IMR-90 (cell line): ENCODE measurements at regions not wholly inside any gene's neighbourhood (a gene's known extent, or its start where the extent isn't known, plus 50 kb on each side); places are given as distances from the start of the nearest gene placed in this dataset.

Source experiments
- ATAC-seq: fragments of 200-7000 bp; cut with Tn5 transposase; 2 replicates; pipeline ENCODE4 v1.9.1; 2020; ENCODE audit warnings: low read depth, mild to moderate bottlenecking, moderate library complexity
- BruUV-seq: library from RNA; stranded (reverse); fragments of 400-500 nt; replicated peaks from 2 replicates; lab custom pipeline; 2021; lab: Mats Ljungman, UMichigan
- CTCF ChIA-PET: fragments of 300-600 bp; formaldehyde crosslinking; extraction: SDS; loops from one replicate; lab custom pipeline; 2021; ENCODE audit warnings: antibody characterized with exemption; lab: Yijun Ruan, JAX
- POLR2A ChIA-PET: fragments of 300-600 bp; sonication (Branson Sonifier 250); formaldehyde crosslinking; loops from one replicate; lab custom pipeline; 2022; ENCODE audit warnings: antibody characterized with exemption; ENCODE audit not compliant: unreplicated experiment; lab: Charles Lee
- DNase-seq: peaks from one replicate; pipeline ENCODE4 v3.0.0; 2013
- H2AFZ ChIP-seq: replicated peaks from 2 replicates; pipeline ENCODE3; 2013; ENCODE audit warnings: low read length, mild to moderate bottlenecking; ENCODE audit not compliant: poor library complexity
- H2AK5ac ChIP-seq: 2 replicates; pipeline ENCODE4 v1.6.1; 2013; ENCODE audit warnings: low read depth, low read length, inconsistent platforms
- H2AK9ac ChIP-seq: replicated peaks from 2 replicates; pipeline ENCODE3; 2013; ENCODE audit warnings: mild to moderate bottlenecking, low read depth, low read length, moderate library complexity; ENCODE audit not compliant: poor library complexity
- H2BK120ac ChIP-seq: 2 replicates; pipeline ENCODE4 v1.6.1; 2013; ENCODE audit warnings: low read depth, low read length, inconsistent platforms
- H2BK15ac ChIP-seq: 3 replicates; pipeline ENCODE4 v1.6.1; 2013; ENCODE audit warnings: low read depth, low read length, inconsistent platforms
- H2BK20ac ChIP-seq: 2 replicates; pipeline ENCODE4 v1.6.1; 2013; ENCODE audit warnings: low read depth, mild to moderate bottlenecking, inconsistent platforms, low read length, moderate library complexity
- H2BK5ac ChIP-seq: 2 replicates; pipeline ENCODE4 v1.6.1; 2013; ENCODE audit warnings: mild to moderate bottlenecking, low read depth, low read length, inconsistent platforms; ENCODE audit not compliant: poor library complexity, severe bottlenecking
- H3K14ac ChIP-seq: replicated peaks from 2 replicates; pipeline ENCODE4 v1.6.1; 2013; ENCODE audit warnings: low read depth, low read length, inconsistent platforms
- H3K18ac ChIP-seq: 2 replicates; pipeline ENCODE4 v1.6.1; 2013; ENCODE audit warnings: low read depth, low read length, control low read depth
- H3K23ac ChIP-seq: 2 replicates; pipeline ENCODE4 v1.6.1; 2013; ENCODE audit warnings: low read depth, low read length, inconsistent platforms
- H3K27ac ChIP-seq: 2 replicates; pipeline ENCODE4 v1.5.1; 2013; ENCODE audit warnings: mild to moderate bottlenecking, control low read depth, low read length; ENCODE audit not compliant: insufficient read depth
- H3K27me3 ChIP-seq: 2 replicates; pipeline ENCODE4 v1.6.1; 2013; ENCODE audit warnings: low read length; ENCODE audit not compliant: control insufficient read depth, insufficient read depth
- H3K36me3 ChIP-seq: 2 replicates; pipeline ENCODE4 v1.6.1; 2013; ENCODE audit warnings: low read length, mixed read lengths; ENCODE audit not compliant: control insufficient read depth, insufficient read depth
- H3K4ac ChIP-seq: 2 replicates; pipeline ENCODE4 v1.6.1; 2013; ENCODE audit warnings: low read depth, low read length, inconsistent platforms
- H3K4me1 ChIP-seq: 2 replicates; pipeline ENCODE4 v1.6.1; 2013; ENCODE audit warnings: low read length, mixed read lengths; ENCODE audit not compliant: control insufficient read depth, insufficient read depth
- H3K4me2 ChIP-seq: 2 replicates; pipeline ENCODE4 v1.6.1; 2013; ENCODE audit warnings: low read depth, mild to moderate bottlenecking, control low read depth, low read length, moderate library complexity
- H3K4me3 ChIP-seq: 2 replicates; pipeline ENCODE4 v1.5.1; 2013; ENCODE audit warnings: low read depth, mild to moderate bottlenecking, control low read depth, low read length, moderate library complexity; ENCODE audit not compliant: insufficient read depth
- H3K56ac ChIP-seq: 2 replicates; pipeline ENCODE4 v1.6.1; 2013; ENCODE audit warnings: low read length, inconsistent platforms; ENCODE audit not compliant: insufficient read depth; ENCODE audit errors: extremely low read depth
- H3K79me1 ChIP-seq, 2 experiments: 2 replicates each; pipeline ENCODE4 v1.6.1; 2013; ENCODE audit warnings: low read length in 2 of 2, inconsistent platforms in 1 of 2, low read depth in 1 of 2
- H3K9ac ChIP-seq: 2 replicates; pipeline ENCODE4 v1.6.1; 2013; ENCODE audit warnings: low read depth, low read length, control low read depth
- H3K9me1 ChIP-seq: 2 replicates; pipeline ENCODE4 v1.6.1; 2013; ENCODE audit warnings: low read length, inconsistent platforms; ENCODE audit not compliant: insufficient read depth
- H3K9me3 ChIP-seq: 2 replicates; pipeline ENCODE4 v1.6.1; 2013; ENCODE audit warnings: low read length; ENCODE audit not compliant: control insufficient read depth, insufficient read depth
- H4K20me1 ChIP-seq: 2 replicates; pipeline ENCODE4 v1.6.1; 2013; ENCODE audit warnings: low read length, inconsistent platforms; ENCODE audit not compliant: insufficient read depth
- H4K5ac ChIP-seq: 2 replicates; pipeline ENCODE4 v1.6.1; 2013; ENCODE audit warnings: mild to moderate bottlenecking, low read depth, low read length, control low read depth
- H4K8ac ChIP-seq, 2 experiments: 2 replicates each; pipeline ENCODE4 v1.6.1; 2013; ENCODE audit warnings: low read depth in 2 of 2, low read length in 2 of 2, control low read depth in 1 of 2, inconsistent platforms in 1 of 2
- H4K91ac ChIP-seq: 2 replicates; pipeline ENCODE4 v1.6.1; 2013; ENCODE audit warnings: low read depth, low read length, inconsistent platforms; ENCODE audit not compliant: insufficient read depth
- MAZ ChIP-seq: IDR thresholded peaks from 2 replicates; pipeline ENCODE4 v1.6.1; 2012; ENCODE audit warnings: low read depth, mild to moderate bottlenecking, low read length, improper control_type of control experiment, moderate library complexity, borderline replicate concordance
- NFE2L2 ChIP-seq: fragments of 150-350 bp; IDR thresholded peaks from 2 replicates; pipeline ENCODE4 v1.6.1; 2016; ENCODE audit warnings: low read depth, mild to moderate bottlenecking, low read length
- WGBS, 2 experiments: methylation state at CpG; one replicate each; pipeline versions ENCODE4 v1.1.5 to v1.1.7; 2013; ENCODE audit warnings: missing lambda C conversion rate in 2 of 2; ENCODE audit not compliant: insufficient read length in 1 of 2; ENCODE audit errors: extremely low coverage in 2 of 2; 5-methylcytosine and 5-hydroxymethylcytosine counted together
- dilution Hi-C: fragments of 300-500 bp; cut with HindIII; formaldehyde crosslinking; loops from one replicate; pipeline ENCODE4 v1.14.3; 2018; ENCODE audit warnings: low sequenced_read_pairs; ENCODE audit not compliant: unreplicated experiment
- in situ Hi-C: fragments of 300-500 bp; cut with MboI; formaldehyde crosslinking; loops from 3 replicates; pipeline ENCODE4 v1.14.3; 2019; ENCODE audit warnings: low sequenced_read_pairs, inconsistent platforms, mixed read lengths
- intact Hi-C: fragments of 100-400 bp; cut with micrococcal nuclease; formaldehyde crosslinking; loops from 2 replicates; pipeline ENCODE4 v1.10.0; 2022

- dilution Hi-C loops (no loop called here), intact Hi-C loops (loop anchor here (2.0 to 5.0 kb wide), 3 partner anchors 37 to 155 kb away; no protein-coding TSS in a partner anchor), in situ Hi-C loops (no loop called here)
- ChIA-PET POLR2A (no interaction called here), CTCF (no interaction called here)
- Histone ChIP-seq H3K4me3 (no peak overlapping the region), H3K9me3 (peaks cover 13% of the 10 kb centered on the region), H3K36me3 (no peaks in the 10 kb centered on the region), H4K91ac (no peak overlapping the region), H2BK5ac (no peak overlapping the region), H4K20me1 (no peaks in the 10 kb centered on the region), H4K5ac (no peak overlapping the region), H3K9ac (no peak overlapping the region), H2AFZ (no peak overlapping the region), H3K18ac (no peak overlapping the region), H3K4me2 (no peak overlapping the region), H3K9me1 (peaks cover 13% of the 10 kb centered on the region), H3K14ac (no peak overlapping the region), H2BK120ac (no peak overlapping the region), H2BK20ac (no peak overlapping the region), H3K4ac (no peak overlapping the region), H3K79me1 (no peaks in the 10 kb centered on the region), H3K23ac (no peak overlapping the region), H3K27me3 (no peaks in the 10 kb centered on the region), H2AK5ac (no peak overlapping the region), H2BK15ac (no peak overlapping the region), H2AK9ac (no peak overlapping the region), H4K8ac (no peak overlapping the region), H3K56ac (no peak overlapping the region), H3K4me1 (peaks cover 16% of the 10 kb centered on the region), H3K27ac (no peak overlapping the region)
- DNase-seq (no peak), ATAC-seq (no peak)
- no TSS peak for BruUV-seq
- TF ChIP-seq MAZ (no peak), NFE2L2 (no peak)
- no CpG with 5 or more reads among the region's 6 CpGs for WGBS, 2 experiments
Measured at GRCh38 chr2:217067787-217068186, 207.9 kb upstream of the TNP1 start.
